Activated CD8-positive, alpha-beta memory T cell treated with anti-CD3 and anti-CD28 coated beads, Interleukin-2, amount 10 ng/mL, durations not matched to agents 7 days and 5 days (primary cell): ENCODE measurements at regions not wholly inside any gene's neighbourhood (a gene's known extent, or its start where the extent isn't known, plus 50 kb on each side); places are given as distances from the start of the nearest gene placed in this dataset.

ENCODE experiments used
- ATAC-seq: fragments of 150-1000 bp; cut with Tn5 transposase; one replicate; pipeline ENCODE4 v1.10.0; 2021; ENCODE audit warnings: moderate library complexity
- CTCF ChIA-PET: fragments of 350-600 bp; sonication (Branson Sonifier 250); formaldehyde crosslinking; loops from one replicate; lab custom pipeline; 2021; ENCODE audit warnings: antibody characterized with exemption; lab: Charles Lee
- DNase-seq: peaks from one replicate; pipeline ENCODE4 v3.0.0-alpha.2; 2020
- H3K27ac Mint-ChIP-seq: one replicate; pipeline ENCODE4 v1.8.0; 2021; ENCODE audit warnings: mild to moderate bottlenecking, mixed read lengths
- H3K27me3 Mint-ChIP-seq: one replicate; pipeline ENCODE4 v1.8.0; 2021; ENCODE audit warnings: mixed read lengths
- H3K36me3 Mint-ChIP-seq: one replicate; pipeline ENCODE4 v1.8.0; 2021; ENCODE audit warnings: mild to moderate bottlenecking, mixed read lengths
- H3K4me1 Mint-ChIP-seq: one replicate; pipeline ENCODE4 v1.8.0; 2021; ENCODE audit warnings: mixed read lengths
- H3K4me3 Mint-ChIP-seq: one replicate; pipeline ENCODE4 v1.8.0; 2021; ENCODE audit warnings: mild to moderate bottlenecking, moderate library complexity, mixed read lengths
- H3K9me3 Mint-ChIP-seq: one replicate; pipeline ENCODE4 v1.8.0; 2022; ENCODE audit warnings: low read depth, mixed read lengths

- H3K9me3 Mint-ChIP-seq, result no peaks in the 10 kb centered on the region
- no peak overlapping the region for H3K4me3 Mint-ChIP-seq
- CTCF ChIA-PET, result no interaction called here
- peaks cover 10% of the 10 kb centered on the region for H3K27me3 Mint-ChIP-seq
- no peak for ATAC-seq
- no peaks in the 10 kb centered on the region for H3K4me1 Mint-ChIP-seq
- no peak for DNase-seq
- no peaks in the 10 kb centered on the region for H3K36me3 Mint-ChIP-seq
- no peak overlapping the region for H3K27ac Mint-ChIP-seq
These were observed 63.5 kb upstream of the EMCN start for GRCh38 chr4:100581337-100581736.

DNA sequence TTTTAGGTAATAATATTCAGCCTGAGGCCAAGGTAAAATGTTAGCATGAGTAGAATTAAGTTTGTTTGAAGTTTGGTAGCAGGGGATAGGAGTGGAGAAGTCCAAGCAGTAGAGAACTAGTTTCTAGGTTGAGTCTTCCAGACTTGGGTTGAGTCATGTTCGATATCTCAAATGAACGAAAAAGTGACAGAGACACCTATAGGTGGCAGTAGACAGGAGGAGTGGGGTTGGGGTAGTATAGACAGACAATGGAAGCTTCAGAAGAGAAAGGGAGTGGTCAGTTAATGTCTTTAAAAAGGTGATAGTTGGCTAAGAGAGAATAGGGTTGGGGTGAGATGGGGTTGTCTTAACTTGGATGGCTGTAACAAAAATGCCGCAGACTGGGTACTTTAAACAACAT lies 58.7 kb upstream of the EMCN start:
- Mint-ChIP-seq H3K27ac (no peak overlapping the region), H3K4me3 (no peak overlapping the region), H3K36me3 (no peaks in the 10 kb centered on the region), H3K9me3 (no peaks in the 10 kb centered on the region), H3K27me3 (no peaks in the 10 kb centered on the region), H3K4me1 (no peaks in the 10 kb centered on the region)
- DNase-seq, result no peak
- CTCF ChIA-PET, result no interaction called here
- ATAC-seq, result no peak

- ATAC-seq (no peak), DNase-seq (no peak)
- CTCF ChIA-PET, result no interaction called here
- no peaks in the 10 kb centered on the region for H3K9me3 Mint-ChIP-seq
- no peaks in the 10 kb centered on the region for H3K27me3 Mint-ChIP-seq
- H3K4me1 Mint-ChIP-seq, result no peaks in the 10 kb centered on the region
- no peak overlapping the region for H3K27ac Mint-ChIP-seq
- H3K4me3 Mint-ChIP-seq, result no peak overlapping the region
- H3K36me3 Mint-ChIP-seq, result no peaks in the 10 kb centered on the region
These were observed 56.8 kb upstream of the EMCN start for GRCh38 chr4:100574607-100575006.

DNA sequence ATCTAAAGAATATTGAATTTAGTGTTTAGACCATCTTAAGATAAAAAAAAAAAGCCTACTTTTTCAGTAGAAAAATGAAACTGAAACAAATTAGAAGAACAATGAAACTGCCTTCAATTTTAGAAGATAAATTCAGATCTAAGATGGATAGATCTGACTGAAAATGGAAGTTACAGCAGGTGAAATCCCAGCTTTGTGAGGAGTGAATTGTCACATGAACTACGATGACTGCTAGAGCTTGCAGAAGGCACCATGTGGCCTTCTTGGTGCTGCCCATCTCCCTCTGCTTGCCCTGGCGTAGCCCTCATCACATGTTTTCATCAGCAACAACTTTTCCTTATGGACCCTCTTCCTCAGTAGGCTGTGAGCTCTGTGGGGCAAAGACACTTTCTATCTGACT lies 51.4 kb upstream of the EMCN start:
- CTCF ChIA-PET, result interaction anchor here (1.2 kb wide), 1 partner anchor 476 kb away, joined by 3 read pairs; no protein-coding TSS in a partner anchor
- no peaks in the 10 kb centered on the region for H3K9me3 Mint-ChIP-seq
- peak overlapping the region; percentile 61 for H3K27ac Mint-ChIP-seq
- no peaks in the 10 kb centered on the region for H3K27me3 Mint-ChIP-seq
- peaks cover 4% of the 10 kb centered on the region for H3K36me3 Mint-ChIP-seq
- H3K4me3 Mint-ChIP-seq, result no peak overlapping the region
- DNase-seq (no peak), ATAC-seq (peak; percentile 57)
- peaks cover 22% of the 10 kb centered on the region for H3K4me1 Mint-ChIP-seq
